Smooth muscle cell (in vitro differentiated cells): ENCODE measurements at regions not wholly inside any gene's neighbourhood (a gene's known extent, or its start where the extent isn't known, plus 50 kb on each side); places are given as distances from the start of the nearest gene placed in this dataset.

Experiments
- DNase-seq: peaks from one replicate; lab custom pipeline; 2025; ENCODE audit not compliant: unreplicated experiment; lab: John Stamatoyannopoulos, UW
- H2AFZ ChIP-seq: fragments of 200-600 bp; sonication (generic); 2 replicates; pipeline ENCODE4 v1.6.0; 2016; ENCODE audit warnings: antibody characterized with exemption, low read depth, mild to moderate bottlenecking
- H3F3A ChIP-seq: fragments of 200-600 bp; sonication (generic); 2 replicates; pipeline ENCODE4 v1.6.0; 2017; ENCODE audit warnings: antibody characterized with exemption, low read depth
- H3K27ac ChIP-seq: fragments of 200-600 bp; sonication (generic); 2 replicates; pipeline ENCODE4 v1.5.1; 2016; ENCODE audit warnings: low read depth, mild to moderate bottlenecking
- H3K27me3 ChIP-seq: fragments of 200-600 bp; sonication (generic); 2 replicates; pipeline ENCODE4 v1.6.1; 2016; ENCODE audit warnings: low read depth, mild to moderate bottlenecking
- H3K36me3 ChIP-seq: fragments of 200-600 bp; sonication (generic); 2 replicates; pipeline ENCODE4 v1.5.1; 2016; ENCODE audit warnings: low read depth
- H3K4me1 ChIP-seq: fragments of 200-600 bp; sonication (generic); 2 replicates; pipeline ENCODE4 v1.5.1; 2016; ENCODE audit warnings: low read depth
- H3K4me2 ChIP-seq: fragments of 200-600 bp; sonication (generic); 2 replicates; pipeline ENCODE4 v1.6.0; 2016; ENCODE audit warnings: mild to moderate bottlenecking
- H3K4me3 ChIP-seq: fragments of 200-600 bp; sonication (generic); 2 replicates; pipeline ENCODE4 v1.5.1; 2016; ENCODE audit warnings: mild to moderate bottlenecking
- H3K79me2 ChIP-seq: fragments of 200-600 bp; sonication (generic); 2 replicates; pipeline ENCODE4 v1.6.0; 2016; ENCODE audit warnings: low read depth, mild to moderate bottlenecking
- H3K9ac ChIP-seq: fragments of 200-600 bp; sonication (generic); 2 replicates; pipeline ENCODE4 v1.6.0; 2016; ENCODE audit warnings: low read depth
- H3K9me3 ChIP-seq: fragments of 200-600 bp; sonication (generic); replicated peaks from 2 replicates; pipeline ENCODE4 v1.5.1; 2016; ENCODE audit warnings: low read depth
- H4K20me1 ChIP-seq: fragments of 200-600 bp; sonication (generic); 2 replicates; pipeline ENCODE4 v1.6.0; 2016; ENCODE audit warnings: low read depth
- WGBS: methylation state at CpG from one replicate; pipeline ENCODE4 v1.1.7; 2016; ENCODE audit warnings: low lambda C conversion rate; 5-methylcytosine and 5-hydroxymethylcytosine counted together
- TF ChIP-seq, protein P1 (sequence below): fragments of 200-600 bp; sonication (generic); IDR thresholded peaks from 2 replicates; pipeline ENCODE4 v1.5.1; 2017; ENCODE audit warnings: borderline replicate concordance, mild to moderate bottlenecking, antibody characterized with exemption; ENCODE audit not compliant: insufficient read depth, poor library complexity, severe bottlenecking

DNA sequence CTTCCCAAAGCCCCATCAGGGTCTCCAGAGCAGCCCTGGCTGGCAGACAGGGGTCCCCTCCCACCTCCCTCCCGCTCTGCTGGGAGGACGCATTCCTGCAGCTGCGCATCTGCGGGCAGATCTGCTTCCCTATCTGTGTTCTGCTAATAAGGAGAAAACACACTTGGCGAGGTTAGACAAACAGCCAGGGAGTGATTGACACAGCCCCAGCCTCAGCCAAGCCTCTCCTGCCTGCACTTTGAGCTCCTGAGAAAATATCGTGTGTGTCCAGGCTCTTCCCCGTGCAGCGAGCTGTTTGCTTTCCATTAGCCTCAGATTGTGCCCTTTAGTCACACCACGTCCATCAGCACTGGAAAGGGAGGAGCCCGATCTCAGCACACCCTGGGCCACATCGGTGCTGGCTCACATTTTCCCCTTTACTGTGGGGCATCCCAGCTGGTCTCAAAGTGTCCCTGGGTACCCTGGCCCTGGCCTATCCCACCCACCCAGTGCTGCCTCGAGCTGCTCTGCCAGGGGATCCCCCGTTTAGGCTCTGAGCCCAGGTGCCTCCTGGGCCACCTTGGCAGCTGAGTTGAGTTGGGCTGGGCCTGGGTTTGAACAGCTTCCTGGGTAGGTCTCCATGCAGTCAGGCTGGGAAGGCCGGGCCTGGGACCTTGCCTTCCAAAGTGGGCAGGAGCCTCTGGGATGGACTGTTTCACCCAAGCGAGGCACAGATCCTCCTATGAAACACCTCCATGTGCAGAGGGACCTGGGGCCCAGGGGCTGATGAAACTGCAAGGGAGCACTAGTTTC is 61.1 kb downstream of the BARX1 start:
- Histone ChIP-seq H3K9me3 (no peaks in the 10 kb centered on the region), H3K9ac (no peak overlapping the region), H3K27me3 (no peaks in the 10 kb centered on the region), H4K20me1 (no peaks in the 10 kb centered on the region), H3K79me2 (no peaks in the 10 kb centered on the region), H3K36me3 (no peaks in the 10 kb centered on the region), H3K4me3 (no peak overlapping the region), H3F3A (no peaks in the 10 kb centered on the region), H3K4me1 (no peaks in the 10 kb centered on the region), H2AFZ (no peak overlapping the region), H3K4me2 (no peak overlapping the region), H3K27ac (no peak overlapping the region)
- TF ChIP-seq, protein P1, sequence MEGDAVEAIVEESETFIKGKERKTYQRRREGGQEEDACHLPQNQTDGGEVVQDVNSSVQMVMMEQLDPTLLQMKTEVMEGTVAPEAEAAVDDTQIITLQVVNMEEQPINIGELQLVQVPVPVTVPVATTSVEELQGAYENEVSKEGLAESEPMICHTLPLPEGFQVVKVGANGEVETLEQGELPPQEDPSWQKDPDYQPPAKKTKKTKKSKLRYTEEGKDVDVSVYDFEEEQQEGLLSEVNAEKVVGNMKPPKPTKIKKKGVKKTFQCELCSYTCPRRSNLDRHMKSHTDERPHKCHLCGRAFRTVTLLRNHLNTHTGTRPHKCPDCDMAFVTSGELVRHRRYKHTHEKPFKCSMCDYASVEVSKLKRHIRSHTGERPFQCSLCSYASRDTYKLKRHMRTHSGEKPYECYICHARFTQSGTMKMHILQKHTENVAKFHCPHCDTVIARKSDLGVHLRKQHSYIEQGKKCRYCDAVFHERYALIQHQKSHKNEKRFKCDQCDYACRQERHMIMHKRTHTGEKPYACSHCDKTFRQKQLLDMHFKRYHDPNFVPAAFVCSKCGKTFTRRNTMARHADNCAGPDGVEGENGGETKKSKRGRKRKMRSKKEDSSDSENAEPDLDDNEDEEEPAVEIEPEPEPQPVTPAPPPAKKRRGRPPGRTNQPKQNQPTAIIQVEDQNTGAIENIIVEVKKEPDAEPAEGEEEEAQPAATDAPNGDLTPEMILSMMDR, result no peak
- WGBS, result 89% methylated on average over 15 of the region's 15 CpGs
- no peak for DNase-seq

DNA sequence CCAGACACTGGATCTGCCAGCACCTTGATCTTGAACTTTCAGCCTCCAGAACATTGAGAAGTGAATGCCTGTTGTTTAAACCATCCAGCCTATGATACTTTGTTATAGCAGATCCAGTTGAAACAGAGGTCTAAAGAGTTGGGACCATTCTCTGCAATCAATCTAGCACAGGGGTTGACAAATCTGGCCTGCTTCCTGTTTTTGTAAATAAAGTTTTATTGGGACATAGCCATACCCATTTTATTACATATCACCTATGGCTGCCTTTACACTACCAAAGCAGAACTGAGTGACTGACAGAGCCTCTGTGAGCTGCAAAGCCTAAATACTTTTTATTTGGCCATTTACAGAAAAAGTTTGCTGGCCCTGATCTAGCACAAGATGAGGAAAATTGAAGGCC is 62.0 kb downstream of the BARX1 start:
- H3K27me3 ChIP-seq, result no peaks in the 10 kb centered on the region
- H3K9me3 ChIP-seq, result no peaks in the 10 kb centered on the region
- no peaks in the 10 kb centered on the region for H3K4me1 ChIP-seq
- no peak overlapping the region for H3K4me2 ChIP-seq
- H3K79me2 ChIP-seq, result no peaks in the 10 kb centered on the region
- no peaks in the 10 kb centered on the region for H3K36me3 ChIP-seq
- DNase-seq, result no peak
- H4K20me1 ChIP-seq, result no peaks in the 10 kb centered on the region
- no peak overlapping the region for H2AFZ ChIP-seq
- H3K9ac ChIP-seq, result no peak overlapping the region
- no peak overlapping the region for H3K4me3 ChIP-seq
- TF ChIP-seq, protein P1, result no peak
- H3F3A ChIP-seq, result no peaks in the 10 kb centered on the region
- no peak overlapping the region for H3K27ac ChIP-seq

DNA sequence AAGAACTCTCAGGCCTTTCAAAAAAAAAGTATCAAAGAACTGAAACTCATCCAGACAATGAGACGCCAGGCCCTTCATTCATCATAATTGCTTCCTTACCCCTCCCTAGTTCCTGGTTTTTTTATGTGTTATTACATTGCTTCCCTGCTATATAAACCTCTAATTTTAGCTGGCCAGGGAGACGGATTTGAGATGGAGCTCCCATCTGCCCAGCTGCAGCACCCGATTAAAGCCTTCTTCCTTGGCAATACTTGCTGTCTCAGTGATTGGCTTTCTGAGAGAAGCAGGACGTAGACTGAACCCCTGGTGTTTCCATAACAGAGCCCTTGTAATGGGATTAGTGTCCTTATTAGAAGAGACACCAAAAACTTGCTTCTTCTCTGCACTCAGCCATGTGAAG is 62.4 kb downstream of the BARX1 start:
- Histone ChIP-seq H3K4me1 (no peaks in the 10 kb centered on the region), H3K27ac (no peak overlapping the region), H3K36me3 (no peaks in the 10 kb centered on the region), H3K4me3 (no peak overlapping the region), H3K79me2 (no peaks in the 10 kb centered on the region), H4K20me1 (no peaks in the 10 kb centered on the region), H3K9ac (no peak overlapping the region), H2AFZ (no peak overlapping the region), H3K9me3 (no peaks in the 10 kb centered on the region), H3K27me3 (no peaks in the 10 kb centered on the region), H3F3A (no peaks in the 10 kb centered on the region), H3K4me2 (no peak overlapping the region)
- TF ChIP-seq, protein P1, result no peak
- 76% methylated on average over 4 of the region's 4 CpGs for WGBS
- no peak for DNase-seq

DNA sequence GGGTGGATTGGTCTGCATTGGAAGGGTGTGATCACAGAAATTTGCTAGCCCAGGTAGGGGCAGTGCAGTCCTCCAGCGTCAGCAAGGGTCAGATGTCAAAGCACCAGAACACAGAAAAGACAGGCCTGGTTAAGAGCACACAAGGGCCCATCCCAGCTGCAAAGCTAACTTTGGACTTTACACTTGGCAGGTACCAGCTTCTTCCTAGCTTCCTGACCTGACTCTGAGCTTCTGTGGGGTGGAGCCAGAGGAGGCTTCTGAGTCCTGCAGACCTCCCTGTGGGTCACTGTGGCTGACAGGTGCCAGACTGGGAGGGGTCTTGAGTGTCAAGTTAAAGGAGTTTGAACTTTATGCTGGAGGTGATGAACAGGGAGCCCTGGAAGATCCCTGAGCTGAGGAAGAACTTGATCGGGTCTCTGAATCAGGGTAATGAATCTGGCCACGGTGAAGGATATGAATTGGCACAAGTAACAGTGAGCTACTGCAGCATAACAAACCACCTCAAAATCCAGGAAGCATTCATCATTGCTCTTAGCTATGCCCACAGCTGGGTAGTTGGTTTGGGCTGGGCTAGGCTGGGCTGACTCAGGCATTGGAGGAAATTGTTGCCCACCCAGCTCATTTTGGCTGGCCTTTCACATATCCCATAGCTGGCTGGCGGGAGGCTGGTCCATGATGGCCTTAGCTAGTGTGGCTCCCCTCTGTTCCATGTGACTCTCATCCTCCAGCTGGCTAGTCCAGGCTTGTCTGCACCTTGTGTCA is 63.4 kb downstream of the BARX1 start:
- no peak for DNase-seq
- no peaks in the 10 kb centered on the region for H3K9me3 ChIP-seq
- no peak overlapping the region for H3K27ac ChIP-seq
- 88% methylated on average over 4 of the region's 4 CpGs for WGBS
- TF ChIP-seq, protein P1, result no peak
- H3K9ac ChIP-seq, result no peak overlapping the region
- H3K4me2 ChIP-seq, result no peak overlapping the region
- H3K79me2 ChIP-seq, result no peaks in the 10 kb centered on the region
- no peaks in the 10 kb centered on the region for H3K27me3 ChIP-seq
- H3K4me3 ChIP-seq, result no peak overlapping the region
- H3F3A ChIP-seq, result no peaks in the 10 kb centered on the region
- no peaks in the 10 kb centered on the region for H3K36me3 ChIP-seq
- H4K20me1 ChIP-seq, result no peaks in the 10 kb centered on the region
- H2AFZ ChIP-seq, result no peak overlapping the region
- no peaks in the 10 kb centered on the region for H3K4me1 ChIP-seq
